ENCODE measurements at regions not wholly inside any gene's neighbourhood (a gene's known extent, or its start where the extent isn't known, plus 50 kb on each side); places are given as distances from the start of the nearest gene placed in this dataset.

GRCh38 chr2:234608946-234609345 is 112.1 kb upstream of the ARL4C start:
- TF ChIP-seq CTCF (IDR thresholded peaks at IDR 0.05) (no peak), POLR2A (IDR thresholded peaks at IDR 0.05) (no peak)
